IPS-11a (cell line): ENCODE measurements at regions not wholly inside any gene's neighbourhood (a gene's known extent, or its start where the extent isn't known, plus 50 kb on each side); places are given as distances from the start of the nearest gene placed in this dataset.

Experiments used
- H3K4me3 ChIP-seq: one replicate; pipeline ENCODE4 v1.5.1; 2013; ENCODE audit warnings: low read depth, low read length, control low read depth

- H3K4me3 ChIP-seq = no peak overlapping the region
Observed at GRCh38 chr7:1320616-1321240, 88.1 kb downstream of the UNCX start.

GRCh38 chr7:1321411-1322239 is 89.0 kb downstream of the UNCX start:
- no peak overlapping the region for H3K4me3 ChIP-seq

- no peak overlapping the region for H3K4me3 ChIP-seq
Observed at GRCh38 chr7:1322240-1323110, 89.8 kb downstream of the UNCX start.

GRCh38 chr7:1323178-1324027 is 90.7 kb downstream of the UNCX start:
- no peak overlapping the region for H3K4me3 ChIP-seq

- H3K4me3 ChIP-seq = no peak overlapping the region
Observed at GRCh38 chr7:1324028-1324900, 91.6 kb downstream of the UNCX start.

GRCh38 chr7:1325246-1325645 is 92.6 kb downstream of the UNCX start:
- no peak overlapping the region for H3K4me3 ChIP-seq

- H3K4me3 ChIP-seq = no peak overlapping the region
Observed at GRCh38 chr7:1325646-1326510, 93.2 kb downstream of the UNCX start.

- no peak overlapping the region for H3K4me3 ChIP-seq
Observed at GRCh38 chr7:1326511-1326785, 93.8 kb downstream of the UNCX start.

- no peak overlapping the region for H3K4me3 ChIP-seq
Observed at GRCh38 chr7:1329261-1329660, 96.6 kb downstream of the UNCX start.

GRCh38 chr7:1329966-1330800 is 97.5 kb downstream of the UNCX start:
- H3K4me3 ChIP-seq = no peak overlapping the region

- no peak overlapping the region for H3K4me3 ChIP-seq
Observed at GRCh38 chr7:1330801-1331425, 98.2 kb downstream of the UNCX start.

- no peak overlapping the region for H3K4me3 ChIP-seq
Observed at GRCh38 chr7:1331561-1332467, 99.1 kb downstream of the UNCX start.

GRCh38 chr7:1336509-1336908 is 103.8 kb downstream of the UNCX start:
- H3K4me3 ChIP-seq = no peak overlapping the region

- no peak overlapping the region for H3K4me3 ChIP-seq
Observed at GRCh38 chr7:1339611-1340010, 106.9 kb downstream of the UNCX start.

- no peak overlapping the region for H3K4me3 ChIP-seq
Observed at GRCh38 chr7:1340031-1340430, 107.4 kb downstream of the UNCX start.

- H3K4me3 ChIP-seq = no peak overlapping the region
Observed at GRCh38 chr7:1340461-1341360, 108.0 kb downstream of the UNCX start.
